ENCODE measurements at regions not wholly inside any gene's neighbourhood (a gene's known extent, or its start where the extent isn't known, plus 50 kb on each side); places are given as distances from the start of the nearest gene placed in this dataset.
"Not testable (repeated sequence)": the region's sequence is repeated elsewhere in the genome, so short reads cannot be mapped to it uniquely, and the experiment has no call there.

GRCh38 chr20:26279238-26279637, 582.6 kb upstream of the ZNF337 start:
- no peak for TF ChIP-seq CTCF (IDR thresholded peaks at IDR 0.05; ENCODE audit: low read depth, low read length, missing control alignments)
- no peak overlapping the region for H3K4me3 ChIP-seq (ENCODE audit: low read depth, low read length)
- DNase-seq (ENCODE audit: low read depth) = no peak

DNA sequence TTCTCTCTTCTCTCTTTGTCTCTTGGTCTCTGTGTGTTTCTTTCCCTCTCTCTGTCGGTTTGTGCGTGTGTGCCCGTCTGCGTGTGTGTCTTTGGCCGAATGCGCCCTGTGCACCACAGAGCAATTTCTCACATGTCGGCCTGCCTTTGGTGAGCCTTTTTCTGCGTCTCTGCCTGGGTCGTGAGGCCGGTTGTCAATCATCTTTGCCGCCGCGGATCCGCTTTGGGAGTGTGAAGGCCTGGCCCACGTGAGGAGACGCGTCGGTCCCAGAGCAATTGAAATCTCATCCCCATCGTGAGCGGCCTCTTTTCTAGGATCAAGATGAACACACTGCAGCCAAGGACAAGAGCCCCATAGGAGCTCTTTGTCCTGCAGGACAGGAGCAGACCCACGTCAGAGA, 580.7 kb upstream of the ZNF337 start:
- no peak for DNase-seq (ENCODE audit: low read depth)
- no peak overlapping the region for H3K4me3 ChIP-seq (ENCODE audit: low read depth, low read length)
- no peak for TF ChIP-seq CTCF (IDR thresholded peaks at IDR 0.05; ENCODE audit: low read depth, low read length, missing control alignments)

- DNase-seq (ENCODE audit: low read depth) = no peak
- no peak overlapping the region for H3K4me3 ChIP-seq (ENCODE audit: low read depth, low read length)
- TF ChIP-seq CTCF (IDR thresholded peaks at IDR 0.05; ENCODE audit: low read depth, low read length, missing control alignments) = no peak
These were observed 580.0 kb upstream of the ZNF337 start for GRCh38 chr20:26276554-26277210.

DNA sequence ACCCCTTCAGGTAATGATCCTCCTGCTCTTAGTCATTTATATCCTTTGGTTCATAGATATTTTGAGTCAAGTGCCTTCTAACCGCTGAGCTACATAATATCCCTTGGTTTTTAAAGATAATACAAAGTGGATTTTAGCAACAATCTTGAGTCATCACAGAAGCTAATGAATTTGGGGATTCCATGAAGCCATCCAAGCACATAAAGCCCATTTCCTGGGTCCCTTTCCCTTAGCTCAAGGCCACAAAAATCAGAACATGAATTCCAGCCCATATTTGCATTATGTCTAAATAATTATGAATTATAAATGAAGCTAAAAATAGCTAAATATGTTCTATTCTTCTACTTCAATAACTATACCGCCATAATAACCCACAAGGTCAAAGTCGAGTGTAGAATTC, 572.1 kb upstream of the ZNF337 start:
- H3K4me3 ChIP-seq (ENCODE audit: low read depth, low read length); DNase-seq (ENCODE audit: low read depth): not testable (repeated sequence)

GRCh38 chr20:26260925-26261324, 564.3 kb upstream of the ZNF337 start:
- DNase-seq (ENCODE audit: low read depth); H3K4me3 ChIP-seq (ENCODE audit: low read depth, low read length): not testable (repeated sequence)

GRCh38 chr20:26252311-26252975, 555.8 kb upstream of the ZNF337 start:
- DNase-seq (ENCODE audit: low read depth); H3K4me3 ChIP-seq (ENCODE audit: low read depth, low read length): not testable (repeated sequence)

- not testable (repeated sequence) for DNase-seq (ENCODE audit: low read depth); H3K4me3 ChIP-seq (ENCODE audit: low read depth, low read length)
These were observed 554.7 kb upstream of the ZNF337 start for GRCh38 chr20:26251376-26251775.

GRCh38 chr20:26250249-26251114, 553.8 kb upstream of the ZNF337 start:
- not testable (repeated sequence) for DNase-seq (ENCODE audit: low read depth); H3K4me3 ChIP-seq (ENCODE audit: low read depth, low read length)

DNA sequence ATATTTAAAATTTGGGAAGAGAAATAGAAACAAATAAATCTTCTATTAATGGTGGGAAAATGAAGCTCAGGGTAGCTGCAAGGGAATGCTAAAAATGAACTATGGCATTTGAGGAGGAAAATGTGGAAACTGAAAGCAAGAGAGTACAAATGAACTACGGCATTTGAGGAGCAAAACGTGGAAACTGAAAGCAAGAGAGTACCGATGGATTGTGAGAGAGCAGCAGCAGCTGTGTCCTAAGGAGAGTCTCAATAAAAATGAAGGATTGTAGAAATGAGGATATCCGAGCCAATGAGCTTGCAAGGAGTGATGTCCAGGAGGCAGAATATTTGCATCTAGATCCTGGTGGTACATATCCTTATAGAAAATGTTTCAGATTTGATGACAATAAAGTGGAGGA, 547.1 kb upstream of the ZNF337 start:
- no peak overlapping the region for H3K4me3 ChIP-seq (ENCODE audit: low read depth, low read length)
- no peak for DNase-seq (ENCODE audit: low read depth)
- TF ChIP-seq CTCF (IDR thresholded peaks at IDR 0.05; ENCODE audit: low read depth, low read length, missing control alignments) = no peak

DNA sequence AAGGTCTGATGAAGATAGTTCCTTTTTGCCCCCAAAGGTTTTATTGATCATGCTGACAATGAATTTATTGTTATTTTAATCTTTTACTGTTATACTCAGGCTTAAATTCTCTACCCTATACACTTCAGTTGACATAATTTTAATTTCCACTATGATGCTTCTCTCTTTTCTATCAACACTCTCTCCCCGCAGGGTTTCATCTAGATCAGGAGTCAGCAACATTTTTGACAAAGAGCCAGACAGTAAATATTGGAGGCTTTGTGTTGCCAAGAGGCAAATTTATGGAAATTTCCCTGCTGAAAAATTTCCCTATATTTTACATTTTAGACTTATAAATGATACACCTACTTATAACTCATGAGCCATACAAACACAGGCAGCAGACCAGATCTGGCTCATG, 524.0 kb upstream of the ZNF337 start:
- DNase-seq (ENCODE audit: low read depth); H3K4me3 ChIP-seq (ENCODE audit: low read depth, low read length): not testable (repeated sequence)

- not testable (repeated sequence) for DNase-seq (ENCODE audit: low read depth); H3K4me3 ChIP-seq (ENCODE audit: low read depth, low read length)
These were observed 522.9 kb upstream of the ZNF337 start for GRCh38 chr20:26219546-26219945.
